GM13976 (cell line): ENCODE measurements at regions not wholly inside any gene's neighbourhood (a gene's known extent, or its start where the extent isn't known, plus 50 kb on each side); places are given as distances from the start of the nearest gene placed in this dataset.

ENCODE experiments used
- DNase-seq: peaks from one replicate; pipeline ENCODE4 v3.0.0; 2012; ENCODE audit warnings: low spot score
- CTCF ChIP-seq: IDR thresholded peaks from 2 replicates; pipeline ENCODE4 v1.5.1; 2012; ENCODE audit warnings: borderline replicate concordance, mild to moderate bottlenecking; ENCODE audit not compliant: insufficient read depth; ENCODE audit errors: extremely low read depth, missing control alignments, control extremely low read depth
- in situ Hi-C: fragments of 300-500 bp; cut with MboI; formaldehyde crosslinking; loops from one replicate; pipeline ENCODE4 v1.12.0; 2022; ENCODE audit warnings: low sequenced_read_pairs, mixed read lengths, inconsistent platforms; ENCODE audit not compliant: unreplicated experiment

- DNase-seq, result no peak
- in situ Hi-C loops, result no loop called here
- no peak for TF ChIP-seq CTCF
Measured at GRCh38 chr3:166340604-166341266, 503.5 kb upstream of the BCHE start.

- no peak for TF ChIP-seq CTCF
- no peak for DNase-seq
- in situ Hi-C loops, result no loop called here
Measured at GRCh38 chr3:166324401-166324800, 487.2 kb upstream of the BCHE start.

DNA sequence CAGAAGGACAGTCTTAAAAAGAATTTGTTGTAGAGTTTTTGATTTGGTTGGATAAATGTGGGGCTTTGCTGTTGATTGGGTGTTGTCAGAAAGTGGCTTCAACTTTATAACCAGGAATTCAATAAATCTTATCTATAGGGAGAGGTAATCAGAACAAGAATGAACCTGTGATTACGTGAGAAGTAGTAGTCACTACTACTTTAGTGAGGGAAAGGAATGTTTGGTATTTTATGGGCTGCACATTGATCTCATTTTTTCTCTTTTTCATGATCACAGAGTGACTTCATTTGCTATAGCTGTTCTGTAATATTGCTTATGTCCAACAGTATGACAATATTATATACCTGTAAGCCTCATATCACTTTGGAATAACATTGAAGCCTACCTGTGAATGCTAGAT lies 485.2 kb upstream of the BCHE start:
- no peak for TF ChIP-seq CTCF
- DNase-seq, result no peak
- in situ Hi-C loops, result no loop called here

DNA sequence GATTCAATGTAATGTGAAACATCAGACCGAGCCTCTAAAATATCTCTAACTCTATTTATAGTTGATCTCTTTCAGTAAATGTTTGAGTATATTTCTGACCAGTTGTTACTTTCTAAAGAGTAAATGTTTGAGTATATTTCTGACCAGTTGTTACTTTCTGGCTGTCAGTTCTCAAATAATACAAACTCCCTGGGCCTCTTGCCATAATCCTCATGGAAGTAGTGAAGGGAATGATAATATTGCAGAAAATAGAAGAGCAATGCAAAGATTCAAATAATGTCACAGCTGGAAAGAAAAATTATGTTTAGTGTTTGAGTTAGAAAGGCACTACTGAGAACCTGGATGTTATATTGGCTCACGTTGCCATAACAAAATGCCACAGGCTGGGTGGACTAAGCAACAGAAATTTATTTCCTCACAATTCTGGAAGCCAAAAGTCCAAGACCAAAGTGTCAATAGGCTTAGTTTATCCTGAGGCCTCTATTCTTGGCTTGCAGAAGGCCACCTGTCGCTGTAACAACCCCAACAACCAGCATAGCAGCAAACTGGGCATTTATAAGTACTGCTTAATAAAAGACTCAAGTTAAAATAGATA lies 470.6 kb upstream of the BCHE start:
- no peak for TF ChIP-seq CTCF

DNA sequence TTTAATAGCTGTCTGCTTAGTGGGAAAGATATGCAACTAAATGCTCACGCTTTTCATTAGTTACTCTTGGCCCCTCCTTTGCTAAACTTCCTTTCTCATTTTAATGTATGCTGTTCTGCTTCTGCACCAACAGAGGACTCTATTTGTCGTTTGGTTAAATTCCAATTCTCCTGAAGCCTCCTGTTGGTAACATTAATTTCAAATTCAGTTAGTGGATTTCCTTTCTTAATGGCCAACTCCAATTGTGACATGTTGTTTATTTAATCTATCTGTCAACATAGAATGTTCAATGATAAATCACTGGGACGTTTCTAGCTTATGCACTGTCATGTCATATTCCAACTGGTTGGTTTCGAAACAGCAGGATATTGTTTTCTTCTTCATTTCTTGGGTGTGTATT lies 467.4 kb upstream of the BCHE start:
- in situ Hi-C loops, result no loop called here
- no peak for DNase-seq
- no peak for TF ChIP-seq CTCF

More for the DNA sequence above, 470.6 kb upstream of the BCHE start:
- in situ Hi-C loops, result no loop called here
- no peak for DNase-seq

DNA sequence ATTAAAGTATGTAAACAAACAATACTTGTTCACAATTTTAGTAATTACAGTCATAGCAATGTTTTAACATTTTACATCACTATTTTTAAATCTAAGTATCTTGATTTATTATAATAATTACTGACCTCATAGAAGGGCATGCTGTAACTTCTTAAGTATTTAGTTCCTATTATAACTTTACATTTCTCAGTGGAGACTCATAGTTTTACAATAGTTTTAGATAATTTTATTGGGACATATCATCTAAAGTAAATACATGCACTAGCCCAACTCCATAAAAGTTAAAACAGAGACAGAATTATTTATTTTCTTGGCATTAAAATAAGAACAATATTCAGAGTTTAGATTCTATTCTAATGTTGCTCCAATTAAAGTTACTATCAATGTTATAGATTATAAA lies 466.5 kb upstream of the BCHE start:
- no peak for TF ChIP-seq CTCF
- no peak for DNase-seq
- in situ Hi-C loops, result no loop called here
